Liver (tissue), 8 donors: ENCODE measurements at regions not wholly inside any gene's neighbourhood (a gene's known extent, or its start where the extent isn't known, plus 50 kb on each side); places are given as distances from the start of the nearest gene placed in this dataset.

ENCODE experiments used
- DNase-seq: peaks from one replicate; pipeline ENCODE4 v3.0.0-alpha.2; 2017; ENCODE audit warnings: low spot score
- H3K27ac ChIP-seq, 2 donors: one replicate each; pipeline ENCODE4 v1.7.0; 2013; ENCODE audit warnings: inconsistent platforms in 2 of 2, low read length in 2 of 2, control low read depth in 1 of 2, low read depth in 1 of 2, mild to moderate bottlenecking in 1 of 2
- H3K27me3 ChIP-seq, 4 donors: one replicate each; pipeline versions ENCODE4 v1.6.1 to v1.7.0; 2013; ENCODE audit warnings: low read length in 3 of 4, inconsistent platforms in 1 of 4, mild to moderate bottlenecking in 1 of 4, moderate library complexity in 1 of 4; ENCODE audit not compliant: control insufficient read depth in 4 of 4, insufficient read depth in 4 of 4
- H3K36me3 ChIP-seq, 4 donors: one replicate each; pipeline versions ENCODE4 v1.6.1 to v1.7.0; 2013; ENCODE audit warnings: low read length in 3 of 4, mild to moderate bottlenecking in 3 of 4, low read depth in 1 of 4, moderate library complexity in 1 of 4; ENCODE audit not compliant: control insufficient read depth in 4 of 4, insufficient read depth in 3 of 4
- H3K4me1 ChIP-seq, 4 donors: one replicate each; pipeline versions ENCODE4 v1.6.1 to v1.7.0; 2013; ENCODE audit warnings: low read length in 3 of 4, mild to moderate bottlenecking in 3 of 4, moderate library complexity in 1 of 4; ENCODE audit not compliant: control insufficient read depth in 4 of 4, insufficient read depth in 4 of 4
- H3K4me3 ChIP-seq, 3 donors: one replicate each; pipeline versions ENCODE4 v1.6.1 to v1.7.0; 2013; ENCODE audit warnings: low read length in 3 of 3, control low read depth in 1 of 3, low read depth in 1 of 3, mild to moderate bottlenecking in 1 of 3
- H3K9ac ChIP-seq, 2 donors: one replicate each; pipeline ENCODE4 v1.7.0; 2013; ENCODE audit warnings: low read length in 2 of 2, mild to moderate bottlenecking in 2 of 2, moderate library complexity in 2 of 2, control low read depth in 1 of 2, low read depth in 1 of 2
- H3K9me3 ChIP-seq, 4 donors: one replicate each; pipeline versions ENCODE4 v1.6.1 to v1.7.0; 2013; ENCODE audit warnings: low read length in 3 of 4; ENCODE audit not compliant: control insufficient read depth in 4 of 4
- ATF3 ChIP-seq: IDR thresholded peaks from 2 replicates; pipeline ENCODE4 v1.6.1; 2016; ENCODE audit warnings: antibody characterized with exemption
- CTCF ChIP-seq: fragments of 150-350 bp; IDR thresholded peaks from 2 replicates; pipeline ENCODE4 v1.5.1; 2017; ENCODE audit warnings: improper control_type of control experiment, low read depth, low read length; ENCODE audit not compliant: missing input control
- EGR1 ChIP-seq, 2 donors: IDR thresholded peaks; 2 replicates each; pipeline ENCODE4 v1.6.1; 2016 to 2018; ENCODE audit warnings: antibody characterized with exemption in 2 of 2, low read depth in 2 of 2
- FOXA1 ChIP-seq: IDR thresholded peaks from 2 replicates; pipeline ENCODE4 v1.6.1; 2016; ENCODE audit warnings: antibody characterized with exemption
- GABPA ChIP-seq, 2 donors: IDR thresholded peaks in 1 of 2; conservative IDR thresholded peaks in 1 of 2; 2 replicates each; pipeline ENCODE4 v1.6.1; 2016; ENCODE audit warnings: antibody characterized with exemption in 2 of 2, mild to moderate bottlenecking in 1 of 2, moderate library complexity in 1 of 2
- HNF4A ChIP-seq, 2 donors: conservative IDR thresholded peaks; 2 replicates each; pipeline ENCODE4 v1.6.1; 2016; ENCODE audit warnings: antibody characterized with exemption in 2 of 2, mild to moderate bottlenecking in 2 of 2
- HNF4G ChIP-seq: IDR thresholded peaks from 2 replicates; pipeline ENCODE4 v1.6.1; 2016; ENCODE audit warnings: antibody characterized with exemption
- MAX ChIP-seq: IDR thresholded peaks from 2 replicates; pipeline ENCODE4 v1.6.1; 2016; ENCODE audit warnings: antibody characterized with exemption
- NR2F2 ChIP-seq: IDR thresholded peaks from 2 replicates; pipeline ENCODE4 v1.6.1; 2016; ENCODE audit warnings: antibody characterized with exemption
- RXRA ChIP-seq, 2 donors: IDR thresholded peaks; 2 replicates each; pipeline ENCODE4 v1.6.1; 2017 to 2018; ENCODE audit warnings: antibody characterized with exemption in 2 of 2, mild to moderate bottlenecking in 1 of 2
- TAF1 ChIP-seq: conservative IDR thresholded peaks from 2 replicates; pipeline ENCODE4 v1.6.1; 2016; ENCODE audit warnings: antibody characterized with exemption, mild to moderate bottlenecking
- YY1 ChIP-seq: IDR thresholded peaks from 2 replicates; pipeline ENCODE4 v1.6.1; 2016; ENCODE audit warnings: antibody characterized with exemption, mild to moderate bottlenecking
- WGBS: extraction: QIAGEN DNeasy Blood & Tissue Kit; methylation state at CpG from one replicate; pipeline ENCODE4 v1.1.7; 2013; 5-methylcytosine and 5-hydroxymethylcytosine counted together
- donor health status: healthy.
- donor health status: healthy.
- donor health status: healthy.
- donor health status: healthy.
- donor health status: healthy.

GRCh38 chr12:105745811-105746210 is 392.9 kb downstream of the NUAK1 start:
- no peaks in the 10 kb centered on the region for H3K4me1 ChIP-seq
- no peak overlapping the region for H3K27ac ChIP-seq
- H3K4me3 ChIP-seq, result no peak overlapping the region
- no peak overlapping the region for H3K9ac ChIP-seq
- H3K27me3 ChIP-seq, result no peaks in the 10 kb centered on the region
- TF ChIP-seq YY1 (no peak), TAF1 (no peak), HNF4G (no peak)
- H3K9me3 ChIP-seq, result no peaks in the 10 kb centered on the region
- H3K36me3 ChIP-seq, result no peaks in the 10 kb centered on the region
- WGBS, result 85% methylated on average over 4 of the region's 4 CpGs
- DNase-seq, result no peak

- WGBS, result 80% methylated on average over 9 of the region's 9 CpGs
Observed at GRCh38 chr12:105748806-105749600, 389.8 kb downstream of the NUAK1 start.

GRCh38 chr12:105750096-105750495 is 388.7 kb downstream of the NUAK1 start:
- H3K27ac ChIP-seq, result no peak overlapping the region
- no peaks in the 10 kb centered on the region for H3K36me3 ChIP-seq
- no peaks in the 10 kb centered on the region for H3K9me3 ChIP-seq
- no peaks in the 10 kb centered on the region for H3K27me3 ChIP-seq
- TF ChIP-seq RXRA (IDR thresholded peaks at IDR 0.05), result peak; percentile 13 to 26
- peak in 1 of 2 donors; percentile 17 for TF ChIP-seq HNF4A (conservative IDR thresholded peaks at IDR 0.05)
- TF ChIP-seq ATF3, result no peak
- TF ChIP-seq CTCF, result no peak
- no peak for TF ChIP-seq FOXA1
- no peak for TF ChIP-seq MAX
- TF ChIP-seq TAF1, result no peak
- no peak for TF ChIP-seq NR2F2
- no peak for TF ChIP-seq GABPA (IDR thresholded peaks at IDR 0.05 in 1 of 2, conservative IDR thresholded peaks at IDR 0.05 in 1 of 2)
- H3K4me3 ChIP-seq, result no peak overlapping the region
- 48% methylated on average over 2 of the region's 2 CpGs for WGBS
- peak; percentile 38 for DNase-seq
- no peak overlapping the region for H3K9ac ChIP-seq
- no peaks in the 10 kb centered on the region for H3K4me1 ChIP-seq

More at GRCh38 chr12:105748806-105749600, 389.8 kb downstream of the NUAK1 start:
- TF ChIP-seq ATF3 (no peak), GABPA (IDR thresholded peaks at IDR 0.05 in 1 of 2, conservative IDR thresholded peaks at IDR 0.05 in 1 of 2) (no peak), EGR1 (IDR thresholded peaks at IDR 0.05; ENCODE audit: low read depth in 2 of 2) (no peak)
- Histone ChIP-seq H3K9me3 (no peaks in the 10 kb centered on the region), H3K27ac (no peak overlapping the region), H3K9ac (no peak overlapping the region), H3K27me3 (no peaks in the 10 kb centered on the region), H3K4me1 (no peaks in the 10 kb centered on the region), H3K4me3 (no peak overlapping the region), H3K36me3 (no peaks in the 10 kb centered on the region)
- no peak for DNase-seq
